H1 (cell line): ENCODE measurements at regions not wholly inside any gene's neighbourhood (a gene's known extent, or its start where the extent isn't known, plus 50 kb on each side); places are given as distances from the start of the nearest gene placed in this dataset.

Experiments used
- CTCF ChIA-PET: fragments of 300-600 bp; sonication (Branson Sonifier 250); formaldehyde crosslinking; loops from one replicate; lab custom pipeline; 2021; ENCODE audit not compliant: partially characterized antibody; lab: Charles Lee
- POLR2A ChIA-PET: fragments of 300-600 bp; sonication (Branson Sonifier 250); formaldehyde crosslinking; loops from one replicate; lab custom pipeline; 2021; ENCODE audit warnings: inconsistent platforms; ENCODE audit not compliant: partially characterized antibody; lab: Charles Lee
- DNase-seq, 2 experiments: peaks; one replicate each; pipeline versions ENCODE4 v3.0.0 to v3.0.0-alpha.2; 2010 to 2022; ENCODE audit warnings: low spot score in 2 of 2, low read depth in 1 of 2, mixed read lengths in 1 of 2
- FAIRE-seq: peaks from 2 replicates; lab custom pipeline; 2011; peaks lifted over from hg19 to GRCh38; lab: Jason Lieb, UNC
- H2AFZ ChIP-seq: 2 replicates; pipeline ENCODE4 v1.8.1; 2012; ENCODE audit warnings: low read length, inconsistent platforms
- H2AK5ac ChIP-seq: 2 replicates; pipeline ENCODE4 v1.6.1; 2013; ENCODE audit warnings: low read depth, low read length
- H2BK120ac ChIP-seq: replicated peaks from 2 replicates; pipeline ENCODE3; 2013; ENCODE audit warnings: low read depth, low read length, inconsistent platforms
- H2BK12ac ChIP-seq: 2 replicates; pipeline ENCODE4 v1.6.1; 2013; ENCODE audit warnings: low read depth, low read length
- H2BK15ac ChIP-seq: 2 replicates; pipeline ENCODE4 v1.6.1; 2013; ENCODE audit warnings: low read length
- H2BK20ac ChIP-seq: 2 replicates; pipeline ENCODE4 v1.6.1; 2013; ENCODE audit warnings: low read length
- H2BK5ac ChIP-seq: 2 replicates; pipeline ENCODE4 v1.6.1; 2013; ENCODE audit warnings: low read depth, low read length
- H3K14ac ChIP-seq: 2 replicates; pipeline ENCODE4 v1.6.1; 2013; ENCODE audit warnings: inconsistent platforms; ENCODE audit not compliant: insufficient read length
- H3K18ac ChIP-seq: 2 replicates; pipeline ENCODE4 v1.6.1; 2013; ENCODE audit warnings: low read length; ENCODE audit errors: extremely low read depth
- H3K23ac ChIP-seq: 2 replicates; pipeline ENCODE4 v1.6.1; 2013; ENCODE audit warnings: inconsistent platforms; ENCODE audit not compliant: insufficient read length
- H3K23me2 ChIP-seq: 2 replicates; pipeline ENCODE4 v1.6.1; 2013; ENCODE audit warnings: low read depth, low read length
- H3K27ac ChIP-seq: 2 replicates; pipeline ENCODE4 v1.6.1; 2011; ENCODE audit warnings: low read depth, low read length, inconsistent platforms
- H3K27me3 ChIP-seq, 4 experiments: replicated peaks in 1 of 4; 1 replicate in 1 of 4; 2 replicates in 3 of 4; pipeline versions ENCODE4 v1.6.1 to v1.8.1; 2011 to 2013; ENCODE audit warnings: low read length in 3 of 4, mild to moderate bottlenecking in 3 of 4, inconsistent platforms in 2 of 4, mixed read lengths in 2 of 4, moderate library complexity in 1 of 4; ENCODE audit not compliant: control insufficient read depth in 3 of 4, insufficient read depth in 3 of 4; ENCODE audit errors: extremely low read depth in 1 of 4
- H3K36me3 ChIP-seq, 4 experiments: 2 replicates each; pipeline versions ENCODE4 v1.6.1 to v1.8.1; 2011 to 2013; ENCODE audit warnings: mild to moderate bottlenecking in 4 of 4, low read length in 3 of 4, moderate library complexity in 2 of 4, control low read depth in 1 of 4, inconsistent platforms in 1 of 4; ENCODE audit not compliant: insufficient read depth in 4 of 4, control insufficient read depth in 2 of 4
- H3K4ac ChIP-seq: replicated peaks from 2 replicates; pipeline ENCODE3; 2013; ENCODE audit warnings: low read length, low read depth, mixed read lengths, inconsistent platforms; ENCODE audit not compliant: insufficient read length
- H3K4me1 ChIP-seq, 4 experiments: replicated peaks in 1 of 4; 1 replicate in 1 of 4; 2 replicates in 3 of 4; pipeline versions ENCODE4 v1.6.1 to v1.8.1; 2011 to 2013; ENCODE audit warnings: low read length in 3 of 4, inconsistent platforms in 2 of 4, mixed read lengths in 1 of 4; ENCODE audit not compliant: insufficient read depth in 4 of 4, control insufficient read depth in 3 of 4
- H3K4me2 ChIP-seq, 2 experiments: 2 replicates each; pipeline versions ENCODE4 v1.6.1 to v1.8.1; 2011 to 2013; ENCODE audit warnings: low read depth in 2 of 2, low read length in 2 of 2, control low read depth in 1 of 2, inconsistent platforms in 1 of 2, mild to moderate bottlenecking in 1 of 2; ENCODE audit not compliant: insufficient read depth in 1 of 2
- H3K4me3 ChIP-seq, 4 experiments: fragments of 200-600, 300-600 bp in 1 of 4; sonication (generic), shearing (Covaris generic), sonication (Bioruptor Twin) in 1 of 4; 2 replicates each; pipeline versions ENCODE4 v1.5.1 to v1.8.1; 2011 to 2016; ENCODE audit warnings: low read length in 4 of 4, low read depth in 3 of 4, control low read depth in 2 of 4, inconsistent platforms in 2 of 4, mild to moderate bottlenecking in 2 of 4, mixed read lengths in 1 of 4, moderate library complexity in 1 of 4; ENCODE audit not compliant: insufficient read depth in 2 of 4; ENCODE audit errors: extremely low read depth in 1 of 4
- H3K56ac ChIP-seq: replicated peaks from 2 replicates; pipeline ENCODE3; 2013; ENCODE audit warnings: low read depth, mild to moderate bottlenecking, mixed read lengths, low read length, inconsistent platforms; ENCODE audit not compliant: insufficient read length
- H3K79me1 ChIP-seq: 2 replicates; pipeline ENCODE4 v1.6.1; 2013; ENCODE audit warnings: low read depth, low read length, control low read depth
- H3K79me2 ChIP-seq, 2 experiments: 2 replicates each; pipeline versions ENCODE4 v1.6.1 to v1.8.1; 2012 to 2013; ENCODE audit warnings: low read length in 2 of 2, mild to moderate bottlenecking in 2 of 2, inconsistent platforms in 1 of 2; ENCODE audit not compliant: insufficient read depth in 2 of 2, control insufficient read depth in 1 of 2
- H3K9ac ChIP-seq, 4 experiments: replicated peaks in 1 of 4; 1 replicate in 1 of 4; 2 replicates in 3 of 4; pipeline versions ENCODE4 v1.6.1 to v1.8.1; 2011 to 2013; ENCODE audit warnings: low read depth in 3 of 4, low read length in 3 of 4, control low read depth in 2 of 4, mild to moderate bottlenecking in 2 of 4, moderate library complexity in 2 of 4, inconsistent platforms in 1 of 4; ENCODE audit errors: extremely low read depth in 1 of 4
- H3K9me3 ChIP-seq, 2 experiments: 2 replicates each; pipeline versions ENCODE4 v1.6.1 to v1.8.1; 2012 to 2013; ENCODE audit warnings: mild to moderate bottlenecking in 2 of 2, moderate library complexity in 2 of 2, control low read depth in 1 of 2, inconsistent platforms in 1 of 2, low read depth in 1 of 2, low read length in 1 of 2, mixed read lengths in 1 of 2; ENCODE audit not compliant: insufficient read depth in 2 of 2
- H4K20me1 ChIP-seq, 2 experiments: replicated peaks in 1 of 2; 2 replicates each; pipeline versions ENCODE3 to v1.8.1; 2011 to 2013; ENCODE audit warnings: inconsistent platforms in 2 of 2, low read length in 2 of 2, mild to moderate bottlenecking in 1 of 2; ENCODE audit not compliant: insufficient read depth in 2 of 2, control insufficient read depth in 1 of 2
- H4K5ac ChIP-seq: 2 replicates; pipeline ENCODE4 v1.6.1; 2013; ENCODE audit warnings: low read length, low read depth, mixed read lengths, inconsistent platforms; ENCODE audit not compliant: insufficient read length
- H4K8ac ChIP-seq: 2 replicates; pipeline ENCODE4 v1.8.0; 2013; ENCODE audit warnings: mild to moderate bottlenecking, moderate library complexity, low read length, inconsistent platforms; ENCODE audit not compliant: insufficient read depth; ENCODE audit errors: extremely low read depth
- H4K91ac ChIP-seq: replicated peaks from 2 replicates; pipeline ENCODE3; 2013; ENCODE audit warnings: low read length, mixed read lengths, inconsistent platforms; ENCODE audit not compliant: insufficient read length
- CEBPB ChIP-seq: IDR thresholded peaks from 2 replicates; pipeline ENCODE4 v1.6.1; 2012; ENCODE audit warnings: low read depth, low read length
- POLR2AphosphoS5 ChIP-seq: IDR thresholded peaks from 2 replicates; pipeline ENCODE4 v1.6.1; 2011; ENCODE audit warnings: low read depth, low read length
- POU5F1 ChIP-seq: IDR thresholded peaks from 2 replicates; pipeline ENCODE4 v1.6.1; 2011; ENCODE audit warnings: low read depth, mild to moderate bottlenecking, low read length, moderate library complexity
- RAD21 ChIP-seq, 2 experiments: IDR thresholded peaks in 1 of 2; conservative IDR thresholded peaks in 1 of 2; 2 replicates each; pipeline ENCODE4 v1.6.1; 2011; ENCODE audit warnings: low read depth in 2 of 2, low read length in 2 of 2, improper control_type of control experiment in 1 of 2, inconsistent platforms in 1 of 2, mild to moderate bottlenecking in 1 of 2, moderate library complexity in 1 of 2
- SIRT6 ChIP-seq: IDR thresholded peaks from one replicate; pipeline ENCODE4 v1.7.1; 2012; ENCODE audit warnings: low read length, inconsistent platforms
- SIX5 ChIP-seq: IDR thresholded peaks from 2 replicates; pipeline ENCODE4 v1.6.1; 2011; ENCODE audit warnings: mild to moderate bottlenecking, low read depth, low read length
- WGBS, 2 experiments: shearing (Covaris generic) in 1 of 2; methylation state at CpG; one replicate each; pipeline versions ENCODE4 v1.1.6 to v1.1.7; 2013 to 2015; ENCODE audit warnings: low lambda C conversion rate in 2 of 2, mixed read lengths in 2 of 2, inconsistent platforms in 1 of 2, low coverage in 1 of 2, missing lambda C conversion rate in 1 of 2; ENCODE audit not compliant: insufficient replicate concordance in 2 of 2, insufficient coverage in 1 of 2, insufficient read length in 1 of 2; ENCODE audit errors: extremely low coverage in 1 of 2, missing lambda C conversion rate in 1 of 2; 5-methylcytosine and 5-hydroxymethylcytosine counted together
- TF ChIP-seq, protein P1 (sequence below), 3 experiments: IDR thresholded peaks; 1 replicate in 2 of 3; 2 replicates in 1 of 3; pipeline versions ENCODE4 v1.5.1 to v1.6.1; 2011; ENCODE audit warnings: low read length in 3 of 3, mild to moderate bottlenecking in 3 of 3, inconsistent platforms in 2 of 3, low read depth in 1 of 3, moderate library complexity in 1 of 3; ENCODE audit not compliant: insufficient read depth in 1 of 3; ENCODE audit errors: control extremely low read depth in 1 of 3
- TF ChIP-seq, protein P2 (sequence below): IDR thresholded peaks from 2 replicates; pipeline ENCODE4 v1.6.1; 2012; ENCODE audit warnings: low read length, inconsistent platforms

DNA sequence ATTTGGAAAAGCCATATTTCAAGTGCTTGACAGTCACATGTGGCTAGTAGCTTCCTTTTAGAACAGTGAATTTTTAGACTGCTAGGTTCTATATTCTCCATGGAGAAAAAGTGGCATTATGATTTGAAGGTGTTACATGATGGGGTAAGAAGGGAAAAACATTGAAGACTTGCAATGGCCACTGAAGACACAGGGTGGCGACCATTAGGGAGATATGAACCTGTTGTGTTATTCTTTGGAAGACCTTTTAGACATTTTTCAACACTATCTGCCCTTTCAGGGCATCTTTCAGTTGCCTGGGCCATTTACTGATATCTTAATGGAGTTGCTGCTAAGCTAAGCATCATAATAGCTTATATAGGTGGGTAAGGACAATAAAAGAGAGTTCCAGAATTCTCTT is 1387.2 kb downstream of the SUCLG1 start:
- H2AFZ ChIP-seq = no peak overlapping the region
- H4K5ac ChIP-seq = no peak overlapping the region
- no peak overlapping the region for H2BK12ac ChIP-seq
- CTCF ChIA-PET = interaction anchor here (1.0 to 1.9 kb wide), 3 partner anchors 10 to 264 kb away, joined by 3 to 9 read pairs (median 3); no protein-coding TSS in a partner anchor
- FAIRE-seq = no peak
- no peak for TF ChIP-seq POLR2AphosphoS5
- TF ChIP-seq, protein P1, sequence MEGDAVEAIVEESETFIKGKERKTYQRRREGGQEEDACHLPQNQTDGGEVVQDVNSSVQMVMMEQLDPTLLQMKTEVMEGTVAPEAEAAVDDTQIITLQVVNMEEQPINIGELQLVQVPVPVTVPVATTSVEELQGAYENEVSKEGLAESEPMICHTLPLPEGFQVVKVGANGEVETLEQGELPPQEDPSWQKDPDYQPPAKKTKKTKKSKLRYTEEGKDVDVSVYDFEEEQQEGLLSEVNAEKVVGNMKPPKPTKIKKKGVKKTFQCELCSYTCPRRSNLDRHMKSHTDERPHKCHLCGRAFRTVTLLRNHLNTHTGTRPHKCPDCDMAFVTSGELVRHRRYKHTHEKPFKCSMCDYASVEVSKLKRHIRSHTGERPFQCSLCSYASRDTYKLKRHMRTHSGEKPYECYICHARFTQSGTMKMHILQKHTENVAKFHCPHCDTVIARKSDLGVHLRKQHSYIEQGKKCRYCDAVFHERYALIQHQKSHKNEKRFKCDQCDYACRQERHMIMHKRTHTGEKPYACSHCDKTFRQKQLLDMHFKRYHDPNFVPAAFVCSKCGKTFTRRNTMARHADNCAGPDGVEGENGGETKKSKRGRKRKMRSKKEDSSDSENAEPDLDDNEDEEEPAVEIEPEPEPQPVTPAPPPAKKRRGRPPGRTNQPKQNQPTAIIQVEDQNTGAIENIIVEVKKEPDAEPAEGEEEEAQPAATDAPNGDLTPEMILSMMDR (IDR thresholded peaks at IDR 0.05; ENCODE audit: control extremely low read depth in 1 of 3, insufficient read depth in 1 of 3, low read depth in 1 of 3, low read length in 3 of 3) = peak in 1 of 3 experiments; percentile 42; a peak in 1 of 4 replicates
- no peak for TF ChIP-seq SIRT6
- no peak for TF ChIP-seq SIX5
- TF ChIP-seq, protein P2, sequence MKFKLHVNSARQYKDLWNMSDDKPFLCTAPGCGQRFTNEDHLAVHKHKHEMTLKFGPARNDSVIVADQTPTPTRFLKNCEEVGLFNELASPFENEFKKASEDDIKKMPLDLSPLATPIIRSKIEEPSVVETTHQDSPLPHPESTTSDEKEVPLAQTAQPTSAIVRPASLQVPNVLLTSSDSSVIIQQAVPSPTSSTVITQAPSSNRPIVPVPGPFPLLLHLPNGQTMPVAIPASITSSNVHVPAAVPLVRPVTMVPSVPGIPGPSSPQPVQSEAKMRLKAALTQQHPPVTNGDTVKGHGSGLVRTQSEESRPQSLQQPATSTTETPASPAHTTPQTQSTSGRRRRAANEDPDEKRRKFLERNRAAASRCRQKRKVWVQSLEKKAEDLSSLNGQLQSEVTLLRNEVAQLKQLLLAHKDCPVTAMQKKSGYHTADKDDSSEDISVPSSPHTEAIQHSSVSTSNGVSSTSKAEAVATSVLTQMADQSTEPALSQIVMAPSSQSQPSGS = no peak
- no peak for TF ChIP-seq CEBPB
- TF ChIP-seq POU5F1 = no peak
- TF ChIP-seq RAD21 (IDR thresholded peaks at IDR 0.05 in 1 of 2, conservative IDR thresholded peaks at IDR 0.05 in 1 of 2; ENCODE audit: low read depth in 2 of 2, low read length in 2 of 2) = peak; percentile 25 to 42
- no peak overlapping the region for H3K27ac ChIP-seq
- no peaks in the 10 kb centered on the region for H3K9me3 ChIP-seq
- no peaks in the 10 kb centered on the region for H3K4me1 ChIP-seq
- no peak overlapping the region for H2BK20ac ChIP-seq
- WGBS, 2 experiments = 67% methylated on average over 1 of the region's 1 CpG; no CpG with 5 or more reads in 1 of the 2 experiments
- no peaks in the 10 kb centered on the region for H3K36me3 ChIP-seq
- H4K91ac ChIP-seq = no peak overlapping the region
- H3K27me3 ChIP-seq = no peaks in the 10 kb centered on the region
- no peak overlapping the region for H3K56ac ChIP-seq
- POLR2A ChIA-PET = no interaction called here
- H3K23me2 ChIP-seq = no peaks in the 10 kb centered on the region
- no peaks in the 10 kb centered on the region for H3K79me1 ChIP-seq
- H2BK15ac ChIP-seq = no peak overlapping the region
- no peaks in the 10 kb centered on the region for H4K20me1 ChIP-seq
- no peak overlapping the region for H2BK120ac ChIP-seq
- H3K4me2 ChIP-seq = no peak overlapping the region
- no peak overlapping the region for H2AK5ac ChIP-seq
- H3K4ac ChIP-seq = no peak overlapping the region
- DNase-seq = no peak
- H3K18ac ChIP-seq = no peak overlapping the region
- H3K23ac ChIP-seq = no peak overlapping the region
- H3K9ac ChIP-seq = no peak overlapping the region
- no peak overlapping the region for H3K14ac ChIP-seq
- no peak overlapping the region for H2BK5ac ChIP-seq
- H3K79me2 ChIP-seq = no peaks in the 10 kb centered on the region
- H3K4me3 ChIP-seq = no peak overlapping the region
- H4K8ac ChIP-seq = no peak overlapping the region
